NCI-H2196 (cell line): ENCODE measurements at regions not wholly inside any gene's neighbourhood (a gene's known extent, or its start where the extent isn't known, plus 50 kb on each side); places are given as distances from the start of the nearest gene placed in this dataset.
A peak's percentile ranks its signal among the peaks of the same experiment; 100 is the strongest.

Experiments used
- DNase-seq: peaks from one replicate; lab custom pipeline; 2025; ENCODE audit not compliant: unreplicated experiment; lab: John Stamatoyannopoulos, UW

- no peak for DNase-seq
Observed at GRCh38 chr3:163878396-163878795, 1199.9 kb downstream of the SI start.

GRCh38 chr3:163877805-163878204 lies 1200.5 kb downstream of the SI start:
- DNase-seq: no peak

DNA sequence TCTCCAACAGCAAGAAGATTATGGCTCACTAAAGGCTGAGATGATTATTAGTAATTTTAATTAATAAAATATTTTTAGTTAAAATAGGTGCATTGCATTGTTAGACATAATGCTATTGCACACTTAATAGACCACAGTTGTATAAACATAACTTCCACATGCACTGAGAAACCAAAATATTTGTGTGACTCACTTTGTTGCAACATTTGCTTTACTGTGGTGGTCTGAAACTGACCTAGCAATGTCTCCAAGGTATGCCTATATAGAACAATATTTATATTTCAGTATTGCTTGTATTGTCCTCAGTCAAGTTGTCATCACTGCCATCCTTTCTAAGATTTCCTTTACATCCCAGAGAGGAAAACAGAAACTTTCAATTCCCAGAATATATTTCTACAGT lies 1215.2 kb downstream of the SI start:
- DNase-seq: no peak

- DNase-seq: no peak
Observed at GRCh38 chr3:163852233-163852632, 1226.1 kb downstream of the SI start.

GRCh38 chr3:163838769-163839168 lies 1239.5 kb downstream of the SI start:
- no peak for DNase-seq

GRCh38 chr3:163832547-163832946 lies 1245.7 kb downstream of the SI start:
- DNase-seq: no peak

DNA sequence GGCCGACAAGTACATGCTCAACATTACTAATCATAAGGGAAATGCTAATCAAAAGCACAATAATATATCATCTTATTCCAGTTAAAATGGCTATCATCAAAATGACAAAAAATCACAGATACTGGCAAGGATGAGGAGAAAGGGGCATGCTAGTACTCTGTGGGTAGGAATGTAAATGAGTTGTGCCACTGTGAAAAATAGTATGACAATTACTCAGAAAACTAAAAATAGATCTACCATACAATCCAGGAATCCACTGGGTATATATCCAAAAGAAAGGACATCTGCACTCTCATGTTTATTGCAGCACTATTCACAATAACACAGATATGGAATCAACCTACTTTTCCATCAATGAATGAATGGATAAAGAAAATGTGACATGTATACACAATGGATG lies 1256.5 kb downstream of the SI start:
- no peak for DNase-seq

GRCh38 chr3:163817015-163817414 lies 1261.3 kb downstream of the SI start:
- no peak for DNase-seq

- DNase-seq: no peak
Observed at GRCh38 chr3:163813935-163814334, 1264.4 kb downstream of the SI start.

- DNase-seq: no peak
Observed at GRCh38 chr3:163812006-163812405, 1266.3 kb downstream of the SI start.

DNA sequence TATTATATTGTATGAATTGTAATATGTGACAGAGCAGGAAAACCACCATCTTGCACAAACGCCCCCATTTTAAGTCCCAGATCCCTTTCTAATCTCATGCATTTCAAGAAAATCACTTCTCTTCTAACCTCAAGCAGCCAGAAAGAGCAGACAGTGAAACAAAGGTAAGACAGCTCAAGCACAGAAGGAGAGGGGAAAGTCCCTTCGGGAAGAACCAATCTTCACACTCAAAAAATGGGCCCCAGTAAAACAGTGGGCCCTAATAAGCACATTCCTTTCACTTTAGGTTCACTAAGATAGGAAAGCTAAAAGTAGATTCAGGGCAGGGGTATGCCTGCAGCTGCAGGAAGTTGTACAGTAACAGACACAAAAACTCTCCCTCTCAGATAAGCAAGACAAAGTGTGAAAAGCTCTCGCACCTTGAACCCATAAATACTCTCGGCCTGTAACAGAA lies 1268.7 kb downstream of the SI start:
- DNase-seq: no peak

DNA sequence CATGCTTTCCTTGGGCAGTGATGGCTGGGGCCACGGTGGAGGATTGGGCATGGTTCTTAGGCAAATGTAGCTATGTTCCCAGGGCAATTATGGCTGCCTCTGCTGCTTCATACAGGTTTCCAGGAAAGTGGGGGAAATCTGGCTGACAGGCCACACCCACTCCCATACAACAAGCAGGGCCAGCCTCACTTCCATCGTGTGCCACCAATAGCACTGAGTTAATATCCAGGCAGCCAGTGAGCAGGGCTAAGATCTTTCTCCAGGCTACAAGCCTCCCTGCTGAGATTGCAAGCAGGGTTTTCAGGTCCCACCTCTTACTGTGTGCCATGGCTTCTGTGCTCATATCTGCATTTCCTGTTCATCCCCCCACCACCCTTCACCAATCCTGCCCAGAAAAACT lies 1291.9 kb downstream of the SI start:
- no peak for DNase-seq

GRCh38 chr3:163785693-163786092 lies 1292.6 kb downstream of the SI start:
- DNase-seq: peak; percentile 27

GRCh38 chr3:163779396-163780344 lies 1298.6 kb downstream of the SI start:
- no peak for DNase-seq

GRCh38 chr3:163776743-163777142 lies 1301.6 kb downstream of the SI start:
- DNase-seq: no peak

DNA sequence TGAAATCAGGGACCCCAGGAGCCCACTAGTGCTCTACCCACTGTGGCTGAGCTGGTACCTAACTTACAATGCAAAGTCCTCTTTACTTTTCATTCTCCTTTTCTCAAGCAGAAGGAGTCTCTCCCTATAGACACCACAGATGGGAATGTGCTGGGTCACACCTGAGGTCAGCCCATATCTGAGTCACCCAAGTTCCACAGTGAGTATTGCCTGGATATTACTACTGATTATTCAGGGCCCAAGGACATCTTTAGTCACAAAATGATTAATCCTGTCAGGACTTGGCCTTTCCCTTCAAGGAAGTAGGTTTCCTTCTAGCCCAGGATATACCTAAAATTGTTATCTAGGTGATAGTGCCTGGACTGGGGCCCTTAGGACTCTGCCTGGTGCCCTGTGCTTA lies 1305.2 kb downstream of the SI start:
- no peak for DNase-seq

DNA sequence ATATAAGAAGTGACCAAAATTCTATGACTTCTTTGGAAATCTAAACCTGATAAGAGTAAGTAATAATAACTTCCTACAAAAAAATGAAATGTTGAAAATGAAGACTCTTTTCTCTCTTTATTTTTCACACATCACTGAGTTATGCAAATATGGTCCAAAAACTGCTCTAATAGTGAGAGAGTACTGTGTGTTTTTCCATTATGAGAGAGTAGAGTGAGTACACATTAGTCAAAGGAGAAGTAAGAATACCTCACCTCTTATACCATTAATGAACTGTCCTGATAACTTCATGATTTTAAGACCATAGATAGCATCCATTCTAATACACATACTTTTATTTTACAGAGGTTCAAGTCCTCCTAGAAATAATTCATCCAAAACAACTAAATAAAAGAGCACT lies 1310.2 kb downstream of the SI start:
- no peak for DNase-seq

DNA sequence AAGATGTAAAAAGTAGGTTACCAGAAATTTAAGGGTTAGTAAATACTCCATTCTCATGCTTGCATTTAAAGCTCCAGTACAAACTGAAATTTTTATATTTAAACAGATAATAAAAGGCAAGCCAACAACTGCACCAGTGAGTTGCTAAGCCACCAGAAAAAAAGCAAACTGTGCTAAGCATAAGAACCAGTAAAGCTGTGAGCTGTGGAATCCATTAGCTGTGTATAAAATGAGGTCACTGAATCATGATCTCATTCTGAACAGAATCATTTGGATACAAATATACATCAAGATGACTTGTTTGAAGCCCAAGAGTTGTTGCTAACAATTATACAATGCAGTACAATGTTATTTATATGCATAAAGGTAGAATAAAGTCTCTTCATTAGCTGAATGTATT lies 1312.2 kb downstream of the SI start:
- no peak for DNase-seq

DNA sequence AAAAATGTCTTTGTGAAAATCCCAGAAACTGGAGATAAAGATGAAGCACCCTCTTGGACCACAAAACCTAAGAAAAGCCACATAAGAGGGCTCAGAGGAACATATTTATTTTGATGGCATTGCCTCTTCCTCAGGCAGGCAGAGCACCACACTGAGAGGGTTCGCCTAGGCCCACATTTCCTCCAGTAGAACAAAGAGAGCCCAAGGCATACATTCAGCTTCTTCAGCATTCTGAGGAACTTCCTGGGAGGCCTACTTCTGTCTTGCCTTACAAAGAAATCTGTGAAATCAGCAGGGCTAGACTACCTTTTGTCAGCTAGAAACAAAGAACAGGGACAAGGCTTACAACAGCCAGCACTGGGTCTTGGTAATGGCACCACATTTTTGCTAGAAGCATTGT lies 1325.3 kb downstream of the SI start:
- no peak for DNase-seq

DNA sequence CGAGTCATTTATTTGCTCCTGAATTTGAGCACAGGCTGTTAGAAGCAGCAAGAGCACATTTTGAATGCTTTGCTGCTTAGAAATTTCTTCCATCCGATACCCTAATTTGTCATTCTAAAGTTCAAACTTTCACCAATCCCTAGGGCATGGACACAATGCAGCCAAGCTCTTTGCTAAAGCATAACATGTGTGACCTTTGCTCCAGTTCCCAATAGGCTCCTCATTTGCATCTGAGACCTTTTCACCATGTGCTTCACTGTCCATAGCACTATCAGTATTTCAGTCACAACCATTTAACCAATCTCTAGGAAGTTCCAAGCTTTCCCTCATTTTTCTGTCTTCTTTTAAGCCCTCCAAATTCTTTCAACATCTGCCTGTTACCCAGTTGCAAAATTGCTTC lies 1333.1 kb downstream of the SI start:
- no peak for DNase-seq

GRCh38 chr3:163735394-163735793 lies 1342.9 kb downstream of the SI start:
- DNase-seq: no peak

DNA sequence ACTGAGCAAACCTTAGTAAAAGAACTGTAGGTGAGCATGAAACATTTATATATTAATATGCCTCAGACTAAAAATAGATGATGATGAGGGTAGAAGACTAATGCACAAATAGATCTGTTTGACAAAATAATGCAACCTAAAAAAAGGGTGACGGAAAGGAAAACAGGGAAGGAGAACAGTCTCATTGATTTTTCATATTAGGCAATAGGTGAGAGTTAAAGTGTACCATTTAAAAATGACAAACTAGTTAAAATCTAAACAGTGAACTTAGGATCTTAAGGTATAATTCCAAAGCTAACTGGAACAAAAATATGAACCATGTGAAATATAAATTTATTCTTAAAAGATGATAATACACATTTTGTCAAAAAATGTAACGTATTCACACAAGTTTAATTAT lies 1347.6 kb downstream of the SI start:
- no peak for DNase-seq

DNA sequence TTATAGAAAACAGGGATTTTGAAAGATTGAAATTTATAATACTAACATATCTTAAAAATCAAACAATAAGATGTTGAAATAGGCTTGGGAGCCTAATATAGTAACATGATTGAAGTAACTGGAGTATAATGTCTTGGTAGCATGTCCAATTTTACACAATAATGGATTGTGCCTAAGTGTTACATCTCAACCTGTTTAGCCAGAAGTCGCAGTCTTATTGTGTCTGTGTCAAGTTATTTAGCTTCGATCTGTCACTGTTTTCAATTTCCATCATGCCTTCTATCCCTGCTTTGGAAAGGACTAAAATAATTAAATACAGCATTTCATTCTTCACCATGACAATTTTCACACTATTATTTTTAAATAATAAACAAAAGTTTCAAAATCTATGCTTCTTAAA lies 1352.2 kb downstream of the SI start:
- DNase-seq: no peak
